GM12873 (cell line): ENCODE measurements at regions not wholly inside any gene's neighbourhood (a gene's known extent, or its start where the extent isn't known, plus 50 kb on each side); places are given as distances from the start of the nearest gene placed in this dataset.

Experiments
- TF ChIP-seq, protein P1 (sequence below): IDR thresholded peaks from 2 replicates; pipeline ENCODE4 v1.5.1; 2012; ENCODE audit warnings: low read depth, mild to moderate bottlenecking, moderate library complexity, low read length, control low read depth; ENCODE audit not compliant: insufficient read depth; ENCODE audit errors: missing control alignments

DNA sequence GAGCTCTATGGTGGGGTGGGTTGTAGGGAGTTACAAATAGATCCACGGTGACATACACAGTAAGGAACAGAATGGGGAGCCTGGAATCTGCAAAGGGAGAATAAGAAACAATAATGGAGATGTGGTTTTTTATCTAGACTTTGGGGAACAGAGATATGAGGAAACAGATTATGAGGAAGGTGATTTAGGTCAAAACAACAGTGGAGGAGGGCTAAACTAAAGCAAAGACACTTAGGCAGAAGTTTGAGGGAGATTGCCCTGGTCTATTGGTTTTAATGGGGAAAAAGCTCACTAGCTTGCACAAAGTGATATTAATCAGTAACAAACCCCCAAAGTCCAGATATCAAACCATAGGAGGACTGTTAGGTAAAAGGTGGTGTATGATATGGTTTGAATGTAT lies 144.5 kb upstream of the DYRK2 start:
- TF ChIP-seq, protein P1, sequence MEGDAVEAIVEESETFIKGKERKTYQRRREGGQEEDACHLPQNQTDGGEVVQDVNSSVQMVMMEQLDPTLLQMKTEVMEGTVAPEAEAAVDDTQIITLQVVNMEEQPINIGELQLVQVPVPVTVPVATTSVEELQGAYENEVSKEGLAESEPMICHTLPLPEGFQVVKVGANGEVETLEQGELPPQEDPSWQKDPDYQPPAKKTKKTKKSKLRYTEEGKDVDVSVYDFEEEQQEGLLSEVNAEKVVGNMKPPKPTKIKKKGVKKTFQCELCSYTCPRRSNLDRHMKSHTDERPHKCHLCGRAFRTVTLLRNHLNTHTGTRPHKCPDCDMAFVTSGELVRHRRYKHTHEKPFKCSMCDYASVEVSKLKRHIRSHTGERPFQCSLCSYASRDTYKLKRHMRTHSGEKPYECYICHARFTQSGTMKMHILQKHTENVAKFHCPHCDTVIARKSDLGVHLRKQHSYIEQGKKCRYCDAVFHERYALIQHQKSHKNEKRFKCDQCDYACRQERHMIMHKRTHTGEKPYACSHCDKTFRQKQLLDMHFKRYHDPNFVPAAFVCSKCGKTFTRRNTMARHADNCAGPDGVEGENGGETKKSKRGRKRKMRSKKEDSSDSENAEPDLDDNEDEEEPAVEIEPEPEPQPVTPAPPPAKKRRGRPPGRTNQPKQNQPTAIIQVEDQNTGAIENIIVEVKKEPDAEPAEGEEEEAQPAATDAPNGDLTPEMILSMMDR = no peak

DNA sequence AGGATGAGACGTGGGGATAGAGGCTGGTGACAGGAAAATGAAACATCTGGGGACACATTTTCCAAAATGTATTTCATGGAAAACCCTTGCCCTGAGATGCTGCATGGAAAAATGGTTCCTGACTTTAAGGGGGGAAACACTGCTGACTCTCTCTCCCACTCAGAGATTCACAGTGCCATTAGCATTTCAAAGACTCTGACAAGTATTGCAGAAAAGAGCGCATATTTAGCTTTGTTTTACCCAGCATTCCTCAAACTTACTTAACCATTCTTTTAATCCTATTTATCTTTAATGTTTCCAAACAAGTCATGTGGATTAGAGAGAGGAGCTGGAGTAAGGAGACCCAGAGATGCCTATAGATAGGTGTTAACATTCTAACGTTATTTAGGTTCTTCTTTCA lies 141.8 kb upstream of the DYRK2 start:
- TF ChIP-seq, protein P1 = no peak

DNA sequence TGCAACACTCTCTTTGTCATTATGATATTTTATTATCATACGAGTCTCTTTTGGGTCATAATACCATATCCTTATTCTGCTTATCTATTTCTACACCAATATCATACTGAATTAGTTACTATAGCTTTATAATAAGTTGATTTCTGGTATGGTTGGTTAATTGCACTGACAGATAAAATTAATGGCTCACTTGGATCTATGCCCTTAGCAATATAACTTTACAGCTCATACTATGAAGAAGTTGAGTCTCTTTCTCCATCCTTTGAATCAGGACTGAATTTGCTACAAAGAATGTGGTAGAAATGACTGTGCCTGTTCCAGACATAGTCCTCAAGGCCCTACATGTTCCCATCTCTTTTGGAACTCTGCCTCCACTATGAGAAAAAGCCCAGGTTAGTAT lies 139.7 kb upstream of the DYRK2 start:
- TF ChIP-seq, protein P1 = no peak

DNA sequence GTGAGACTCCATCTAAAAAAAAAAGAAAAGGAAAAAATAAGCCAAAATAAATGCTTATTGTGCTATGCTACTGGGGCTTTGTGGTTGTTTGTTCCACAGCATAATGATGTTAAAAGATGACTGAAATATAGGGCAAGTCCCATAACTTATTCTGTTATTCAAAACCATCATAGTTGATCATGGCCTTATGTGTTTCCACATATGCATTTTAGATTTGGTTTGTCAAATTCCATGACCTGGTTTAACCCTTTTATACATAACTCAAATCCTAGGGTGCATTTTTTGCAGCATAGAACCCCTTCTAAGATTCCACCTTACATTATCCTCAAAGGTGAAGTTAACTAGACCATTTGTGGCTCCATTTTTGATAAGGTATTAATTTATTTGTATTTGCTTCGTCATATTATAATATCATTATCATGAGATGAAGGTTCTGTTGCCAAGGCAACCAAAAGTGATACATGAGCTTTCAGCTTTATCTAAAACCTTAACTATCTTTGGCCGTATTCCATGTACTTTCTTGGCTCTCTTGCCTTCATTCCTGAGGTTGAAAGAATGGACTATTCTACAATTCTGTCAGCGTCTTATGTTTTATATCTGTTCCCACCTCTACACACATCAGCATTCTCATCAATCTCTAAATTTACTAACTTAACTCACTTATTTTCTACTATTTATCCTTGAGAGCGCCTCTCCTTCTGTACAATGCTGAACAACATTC lies 138.7 kb upstream of the DYRK2 start:
- TF ChIP-seq, protein P1 = no peak

DNA sequence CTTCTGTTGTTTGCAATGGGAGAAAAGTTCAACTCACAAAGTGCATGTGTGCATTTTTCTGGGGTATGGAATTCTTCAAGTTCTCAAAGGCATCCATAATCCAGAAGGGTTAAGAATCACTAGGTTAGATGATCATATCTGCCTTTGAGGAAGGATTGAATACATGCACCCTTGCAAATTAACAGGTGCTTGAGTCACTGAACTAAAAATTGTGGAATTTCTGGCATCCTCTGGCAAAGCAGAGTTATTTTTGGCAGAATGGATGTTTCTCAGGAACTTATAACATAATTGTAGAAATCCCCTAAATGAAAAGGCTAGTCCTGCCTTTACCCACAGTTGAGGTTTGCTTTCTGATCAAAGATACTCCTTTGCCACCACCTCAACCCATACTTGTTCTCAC lies 136.5 kb upstream of the DYRK2 start:
- TF ChIP-seq, protein P1 = no peak

DNA sequence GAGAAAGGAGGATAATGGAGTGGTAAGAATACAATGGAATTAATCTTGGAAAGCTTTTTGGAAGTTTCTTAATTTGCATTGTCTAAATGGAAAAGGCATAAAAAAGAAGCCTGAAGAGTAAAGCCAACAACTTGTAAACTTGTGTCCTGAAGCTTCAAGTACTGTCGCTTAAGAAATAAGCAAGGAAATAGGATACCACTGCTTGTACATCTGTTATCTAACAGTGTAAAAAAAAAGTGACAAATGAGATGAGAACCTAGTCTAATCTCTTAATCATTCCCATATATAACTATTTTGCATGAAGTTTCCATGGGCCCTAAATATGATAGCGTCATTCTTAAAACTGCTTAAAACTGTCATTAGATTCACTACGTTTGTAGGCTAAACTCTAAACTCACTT lies 134.0 kb upstream of the DYRK2 start:
- TF ChIP-seq, protein P1 = no peak

DNA sequence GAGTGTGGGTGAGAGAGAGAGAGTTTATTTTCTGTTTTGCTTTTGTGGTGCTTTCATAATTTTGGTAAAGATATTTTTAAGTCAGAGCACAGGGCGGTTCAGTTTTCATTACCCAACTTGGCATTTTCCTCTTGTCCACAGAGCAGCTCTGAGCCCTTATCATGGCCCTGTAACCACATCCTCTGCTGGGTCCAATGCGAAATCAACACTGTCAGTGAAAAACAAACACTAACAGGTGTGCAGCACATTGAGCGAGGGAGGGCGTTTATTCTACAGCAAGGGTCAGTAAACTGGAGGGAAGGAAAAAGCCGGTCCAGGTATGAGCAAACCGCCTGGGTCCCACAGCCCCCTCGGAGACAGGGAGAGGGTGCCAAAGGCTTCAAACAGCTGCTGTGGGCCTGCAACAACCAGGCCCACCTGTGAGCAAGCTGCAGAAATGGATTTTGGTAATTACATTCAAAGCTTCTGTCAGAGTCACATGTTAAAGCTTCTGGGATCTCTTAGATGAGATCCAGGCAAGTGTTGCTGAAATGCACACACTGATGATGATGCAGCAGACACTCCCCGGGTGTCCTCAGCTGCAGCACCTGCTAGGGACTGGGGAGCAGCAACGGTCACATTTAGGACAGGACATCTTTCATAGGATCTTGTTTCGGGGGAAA lies 132.7 kb upstream of the DYRK2 start:
- TF ChIP-seq, protein P1 = no peak
